Right lung (tissue), 2 donors: ENCODE measurements at regions not wholly inside any gene's neighbourhood (a gene's known extent, or its start where the extent isn't known, plus 50 kb on each side); places are given as distances from the start of the nearest gene placed in this dataset.
"Not testable (repeated sequence)": the region's sequence is repeated elsewhere in the genome, so short reads cannot be mapped to it uniquely, and the experiment has no call there.

Source experiments
- DNase-seq, 2 donors: peaks; one replicate each; pipeline ENCODE4 v3.0.0-alpha.2; 2013

DNA sequence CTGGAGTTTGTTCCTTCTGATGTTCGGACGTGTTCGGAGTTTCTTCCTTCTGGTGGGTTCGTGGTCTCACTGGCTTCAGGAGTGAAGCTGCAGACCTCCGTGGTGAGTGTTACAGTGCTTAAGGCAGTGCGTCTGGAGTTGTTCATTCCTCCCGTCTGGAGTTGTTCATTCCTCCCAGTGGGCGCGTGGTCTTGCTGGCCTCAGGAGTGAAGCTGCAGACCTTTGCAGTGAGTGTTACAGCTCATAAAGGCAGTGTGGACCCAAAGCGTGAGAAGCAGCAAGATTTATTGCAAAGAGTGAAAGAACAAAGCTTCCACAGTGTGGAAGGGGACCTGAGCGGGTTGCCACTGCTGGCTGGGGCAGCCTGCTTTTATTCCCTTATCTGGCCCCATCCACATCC is 63.4 kb upstream of the DDHD1 start:
- DNase-seq, result not testable (repeated sequence)

DNA sequence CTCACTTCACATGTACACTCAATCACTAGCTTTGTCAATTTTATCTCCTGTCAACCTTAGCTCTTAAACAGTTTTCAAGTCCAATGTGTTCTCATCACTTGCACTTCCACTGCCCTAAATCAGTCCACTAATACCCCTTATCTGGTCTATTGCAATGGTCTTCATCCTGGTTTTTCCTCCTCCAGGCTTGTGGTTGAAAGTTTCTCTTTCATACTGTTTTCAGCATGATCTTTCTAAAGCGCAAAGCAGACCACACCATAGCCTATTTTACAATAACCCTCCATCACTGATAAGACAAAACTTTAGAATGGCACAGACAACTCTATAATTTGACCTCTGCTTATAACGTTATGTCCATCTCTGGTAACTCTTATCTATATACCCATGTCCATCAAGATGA is 62.0 kb upstream of the DDHD1 start:
- no peak for DNase-seq

DNA sequence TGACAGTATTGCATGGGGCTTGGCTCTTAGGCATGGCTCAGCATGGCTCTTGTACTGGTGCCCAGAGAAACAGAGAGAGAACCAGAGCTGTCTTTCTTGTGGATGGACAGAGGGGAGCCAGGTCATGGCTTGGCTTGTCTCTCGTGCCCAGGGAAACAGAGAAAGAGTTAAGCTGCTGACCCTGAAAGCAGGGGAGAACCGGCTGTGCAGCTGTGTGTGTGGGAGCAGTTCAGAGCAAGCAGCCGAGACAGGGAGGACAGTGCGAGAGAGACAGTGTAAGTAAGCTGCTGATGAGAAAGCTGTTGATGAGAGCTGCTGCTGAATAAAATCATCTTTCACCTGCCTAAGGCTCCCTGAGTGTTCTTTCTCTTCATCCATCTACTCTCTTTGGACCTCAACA is 61.3 kb upstream of the DDHD1 start:
- DNase-seq, result no peak

DNA sequence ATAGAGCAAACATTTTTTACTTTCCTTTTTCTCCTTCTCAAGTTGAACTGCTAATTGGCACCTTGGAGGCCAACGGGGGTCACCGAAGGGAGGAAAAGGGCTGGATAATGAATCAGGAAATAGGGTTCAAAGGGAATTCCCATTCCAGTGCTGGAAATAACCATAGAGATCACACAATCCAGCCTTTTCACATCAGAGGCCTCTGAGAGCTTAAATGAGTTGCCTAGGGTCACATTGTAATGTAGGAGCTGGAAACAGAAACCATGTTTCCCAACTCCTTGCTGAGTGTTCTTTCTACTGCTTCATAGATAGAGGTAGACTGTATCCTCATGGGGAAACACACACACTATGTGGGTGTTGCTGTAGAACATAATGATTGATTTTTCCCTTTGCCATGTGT is 60.6 kb upstream of the DDHD1 start:
- no peak for DNase-seq

DNA sequence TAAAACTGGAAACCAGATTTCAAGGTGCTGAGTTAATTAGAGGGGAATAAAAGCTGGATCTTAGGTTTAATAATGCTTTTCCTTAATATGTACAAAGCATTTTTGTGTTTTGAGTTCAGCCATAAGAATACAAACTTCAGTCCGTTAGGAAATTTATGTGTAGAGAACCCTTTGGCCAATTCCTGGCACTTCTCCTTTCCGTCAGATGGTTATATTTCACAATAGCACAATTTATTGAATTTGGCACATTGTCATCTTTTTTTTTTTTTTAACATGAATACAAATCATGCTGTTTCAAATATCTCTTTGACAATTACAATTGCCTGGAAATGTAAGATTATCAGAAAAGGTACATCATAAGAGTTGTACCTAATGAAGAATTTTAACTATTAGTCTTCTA is 56.2 kb upstream of the DDHD1 start:
- DNase-seq, result peak; percentile 34 to 35
